Colonic mucosa (tissue), 4 donors: ENCODE measurements at regions not wholly inside any gene's neighbourhood (a gene's known extent, or its start where the extent isn't known, plus 50 kb on each side); places are given as distances from the start of the nearest gene placed in this dataset.

Source experiments
- DNase-seq: peaks from one replicate; pipeline ENCODE4 v3.0.0-alpha.2; 2020
- H3K27ac ChIP-seq: fragments of 200-600 bp; one replicate; pipeline ENCODE4 v1.8.0; 2021
- H3K27me3 ChIP-seq: fragments of 200-600 bp; one replicate; pipeline ENCODE4 v1.8.0; 2021
- H3K36me3 ChIP-seq: fragments of 200-600 bp; one replicate; pipeline ENCODE4 v1.8.0; 2021
- H3K4me1 ChIP-seq: fragments of 200-600 bp; one replicate; pipeline ENCODE4 v1.8.0; 2021; ENCODE audit warnings: mild to moderate bottlenecking
- H3K4me3 ChIP-seq: fragments of 200-600 bp; one replicate; pipeline ENCODE4 v1.8.0; 2021
- H3K9ac ChIP-seq, 2 donors: one replicate each; pipeline ENCODE4 v1.7.0; 2013; ENCODE audit warnings: control low read depth in 2 of 2, low read depth in 2 of 2, low read length in 2 of 2
- H3K9me3 ChIP-seq: fragments of 200-600 bp; one replicate; pipeline ENCODE4 v1.8.0; 2021
- intact Hi-C: fragments of 100-400 bp; cut with DNase I; formaldehyde crosslinking; loops from one replicate; pipeline ENCODE4 v1.14.1; 2022
- TF ChIP-seq, protein P1 (sequence below): fragments of 200-600 bp; IDR thresholded peaks from one replicate; pipeline ENCODE4 v1.8.0; 2022; ENCODE audit warnings: antibody characterized with exemption, mild to moderate bottlenecking
- donor health status: healthy.
- donor health status: DM: no; HTN: no; CAD: no.
- donor health status: DM: no; HTN: no; CAD: no.

DNA sequence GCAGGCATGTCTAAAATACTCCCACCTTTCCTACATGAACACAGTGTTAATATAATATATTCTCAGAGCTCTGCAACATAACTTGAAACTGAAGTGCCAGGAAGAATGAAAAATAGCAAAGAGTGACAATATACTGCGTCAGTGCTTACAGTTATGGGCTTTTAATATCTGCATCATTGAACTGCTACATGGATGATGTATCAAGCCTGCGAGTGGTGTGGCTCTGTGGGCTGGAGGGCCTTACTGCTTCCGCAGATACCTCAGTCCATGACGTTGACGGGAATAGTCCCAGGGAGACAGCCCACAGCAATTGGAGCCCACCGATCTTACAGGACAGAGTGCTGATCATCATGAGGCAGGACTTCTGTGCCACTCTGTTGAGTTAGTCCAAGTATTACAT lies 727.0 kb downstream of the NR2F2 start:
- DNase-seq, result no peak
- TF ChIP-seq, protein P1, sequence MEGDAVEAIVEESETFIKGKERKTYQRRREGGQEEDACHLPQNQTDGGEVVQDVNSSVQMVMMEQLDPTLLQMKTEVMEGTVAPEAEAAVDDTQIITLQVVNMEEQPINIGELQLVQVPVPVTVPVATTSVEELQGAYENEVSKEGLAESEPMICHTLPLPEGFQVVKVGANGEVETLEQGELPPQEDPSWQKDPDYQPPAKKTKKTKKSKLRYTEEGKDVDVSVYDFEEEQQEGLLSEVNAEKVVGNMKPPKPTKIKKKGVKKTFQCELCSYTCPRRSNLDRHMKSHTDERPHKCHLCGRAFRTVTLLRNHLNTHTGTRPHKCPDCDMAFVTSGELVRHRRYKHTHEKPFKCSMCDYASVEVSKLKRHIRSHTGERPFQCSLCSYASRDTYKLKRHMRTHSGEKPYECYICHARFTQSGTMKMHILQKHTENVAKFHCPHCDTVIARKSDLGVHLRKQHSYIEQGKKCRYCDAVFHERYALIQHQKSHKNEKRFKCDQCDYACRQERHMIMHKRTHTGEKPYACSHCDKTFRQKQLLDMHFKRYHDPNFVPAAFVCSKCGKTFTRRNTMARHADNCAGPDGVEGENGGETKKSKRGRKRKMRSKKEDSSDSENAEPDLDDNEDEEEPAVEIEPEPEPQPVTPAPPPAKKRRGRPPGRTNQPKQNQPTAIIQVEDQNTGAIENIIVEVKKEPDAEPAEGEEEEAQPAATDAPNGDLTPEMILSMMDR, result no peak
- no peak overlapping the region for H3K4me3 ChIP-seq
- H3K9ac ChIP-seq, result no peak overlapping the region
- no peaks in the 10 kb centered on the region for H3K36me3 ChIP-seq
- no peak overlapping the region for H3K27ac ChIP-seq
- H3K27me3 ChIP-seq, result no peaks in the 10 kb centered on the region
- no peaks in the 10 kb centered on the region for H3K9me3 ChIP-seq
- no peaks in the 10 kb centered on the region for H3K4me1 ChIP-seq
- intact Hi-C loops, result no loop called here

DNA sequence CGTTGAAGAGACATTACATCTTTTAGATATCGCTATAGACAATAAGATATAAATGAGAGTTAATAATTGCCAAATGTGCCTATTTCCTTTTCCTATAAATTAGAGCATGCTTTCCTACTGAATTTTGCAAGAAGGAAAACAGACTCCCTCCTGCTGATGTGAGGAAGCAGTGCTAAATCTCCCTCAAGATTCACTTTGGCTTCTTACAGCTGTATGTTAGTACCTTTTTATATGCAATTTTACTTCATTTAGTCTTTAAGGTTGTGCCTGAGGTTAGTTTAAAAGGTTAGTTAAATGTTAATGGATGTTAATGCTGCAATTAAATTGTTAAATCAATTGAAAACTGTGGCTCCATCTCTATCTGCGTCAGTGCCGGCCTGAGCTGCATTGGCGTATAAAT lies 728.8 kb downstream of the NR2F2 start:
- Histone ChIP-seq H3K36me3 (no peaks in the 10 kb centered on the region), H3K27ac (no peak overlapping the region), H3K4me1 (no peaks in the 10 kb centered on the region), H3K9ac (no peak overlapping the region), H3K27me3 (no peaks in the 10 kb centered on the region), H3K4me3 (no peak overlapping the region), H3K9me3 (no peaks in the 10 kb centered on the region)
- DNase-seq, result no peak
- intact Hi-C loops, result no loop called here
- TF ChIP-seq, protein P1, result no peak

DNA sequence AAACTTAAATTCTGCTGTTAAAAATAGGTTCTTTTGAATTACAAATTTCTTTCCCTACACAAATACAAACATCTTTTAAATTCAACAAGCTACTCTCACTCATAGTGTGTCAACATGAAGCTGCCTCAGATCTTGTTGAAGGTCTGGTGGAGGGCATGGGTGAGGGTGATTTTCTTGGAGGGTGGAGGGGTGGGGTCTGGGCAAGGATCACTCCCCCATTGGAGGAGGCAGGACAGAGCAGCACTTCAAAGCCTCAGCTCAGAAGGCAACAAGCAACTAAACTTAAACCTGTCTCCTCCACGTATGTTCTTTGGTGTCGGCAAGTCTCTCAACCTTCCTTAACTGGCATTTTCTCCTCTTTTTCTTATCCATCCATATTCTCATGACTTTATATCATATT lies 730.9 kb downstream of the NR2F2 start:
- TF ChIP-seq, protein P1, result no peak
- Histone ChIP-seq H3K9ac (no peak overlapping the region), H3K4me1 (no peaks in the 10 kb centered on the region), H3K36me3 (no peaks in the 10 kb centered on the region), H3K9me3 (no peaks in the 10 kb centered on the region), H3K4me3 (no peak overlapping the region), H3K27ac (no peak overlapping the region), H3K27me3 (no peaks in the 10 kb centered on the region)
- intact Hi-C loops, result no loop called here
- no peak for DNase-seq

DNA sequence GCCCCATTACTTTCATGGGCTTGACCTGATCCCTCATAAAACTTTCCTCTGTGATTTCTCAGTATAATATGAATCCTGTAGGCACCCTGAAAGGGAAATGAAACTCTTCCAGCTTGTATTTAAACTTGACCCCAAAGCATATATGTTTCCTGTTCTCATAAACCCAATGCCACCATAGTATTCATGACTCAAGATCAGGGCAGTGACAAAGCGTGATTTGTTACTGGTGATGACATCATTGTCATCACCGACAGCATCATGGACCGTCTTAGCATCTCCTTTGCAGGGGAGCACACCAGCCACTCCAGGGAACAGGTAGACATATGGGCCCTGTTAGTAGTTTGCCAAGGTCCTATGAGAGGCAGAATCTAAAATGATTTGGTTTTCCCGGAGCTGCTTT lies 741.2 kb downstream of the NR2F2 start:
- H3K27ac ChIP-seq, result no peak overlapping the region
- no peak overlapping the region for H3K9ac ChIP-seq
- H3K4me3 ChIP-seq, result no peak overlapping the region
- TF ChIP-seq, protein P1, result no peak
- no peak for DNase-seq
- H3K9me3 ChIP-seq, result no peaks in the 10 kb centered on the region
- H3K36me3 ChIP-seq, result no peaks in the 10 kb centered on the region
- intact Hi-C loops, result no loop called here
- H3K4me1 ChIP-seq, result no peaks in the 10 kb centered on the region
- H3K27me3 ChIP-seq, result no peaks in the 10 kb centered on the region

DNA sequence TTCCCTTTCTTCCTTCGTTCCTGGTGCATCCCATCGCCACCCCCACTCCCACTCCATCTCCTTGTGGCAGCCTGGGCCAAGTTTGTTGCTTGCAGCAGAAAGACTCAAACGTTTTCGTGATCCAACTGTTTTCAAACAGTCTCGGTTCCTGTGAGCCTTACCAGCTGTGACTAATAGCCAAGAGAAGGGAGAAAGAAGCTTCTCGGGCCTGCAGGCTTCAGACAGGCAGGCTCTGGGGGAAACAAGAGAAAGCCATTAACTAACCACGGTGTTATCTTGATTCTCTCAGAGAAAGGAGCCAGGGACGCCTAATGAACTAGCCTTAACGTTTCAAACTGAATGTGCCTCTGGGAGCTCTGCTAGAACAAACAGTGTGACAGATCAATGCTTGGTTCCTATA lies 742.0 kb downstream of the NR2F2 start:
- TF ChIP-seq, protein P1, result no peak
- H3K9ac ChIP-seq, result no peak overlapping the region
- no peaks in the 10 kb centered on the region for H3K36me3 ChIP-seq
- H3K4me3 ChIP-seq, result no peak overlapping the region
- H3K27ac ChIP-seq, result no peak overlapping the region
- no peaks in the 10 kb centered on the region for H3K4me1 ChIP-seq
- no peaks in the 10 kb centered on the region for H3K9me3 ChIP-seq
- no peak for DNase-seq
- no peaks in the 10 kb centered on the region for H3K27me3 ChIP-seq
- intact Hi-C loops, result no loop called here

DNA sequence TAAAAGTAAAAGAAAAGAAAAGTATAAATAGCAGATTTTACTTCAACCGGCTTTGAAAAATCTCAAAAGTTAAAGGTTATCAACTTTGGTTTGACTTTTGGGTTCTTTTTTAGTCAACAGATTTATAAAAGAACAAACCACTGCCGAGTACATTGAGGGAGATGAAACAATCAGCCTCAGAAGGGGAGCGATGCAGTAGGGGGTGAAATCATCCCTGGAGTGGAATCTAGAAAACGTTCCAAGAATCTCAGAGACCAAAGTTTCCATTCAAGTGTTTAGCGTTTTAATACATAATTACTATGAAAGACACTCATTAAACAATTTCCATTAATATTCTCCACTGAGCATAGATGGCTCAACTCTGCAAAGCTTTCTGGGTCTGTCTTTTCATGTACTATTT lies 745.5 kb downstream of the NR2F2 start:
- intact Hi-C loops, result no loop called here
- H3K27ac ChIP-seq, result no peak overlapping the region
- no peak overlapping the region for H3K9ac ChIP-seq
- TF ChIP-seq, protein P1, result no peak
- no peaks in the 10 kb centered on the region for H3K27me3 ChIP-seq
- H3K4me3 ChIP-seq, result no peak overlapping the region
- no peaks in the 10 kb centered on the region for H3K9me3 ChIP-seq
- H3K36me3 ChIP-seq, result no peaks in the 10 kb centered on the region
- DNase-seq, result no peak
- no peaks in the 10 kb centered on the region for H3K4me1 ChIP-seq
